HG03196 (cell line): ENCODE measurements at regions not wholly inside any gene's neighbourhood (a gene's known extent, or its start where the extent isn't known, plus 50 kb on each side); places are given as distances from the start of the nearest gene placed in this dataset.
A peak's percentile ranks its signal among the peaks of the same experiment; 100 is the strongest.

Experiments
- ATAC-seq: cut with Tn5 transposase; IDR thresholded peaks from one replicate; pipeline ENCODE4 v1.9.1; 2021; ENCODE audit not compliant: unreplicated experiment

DNA sequence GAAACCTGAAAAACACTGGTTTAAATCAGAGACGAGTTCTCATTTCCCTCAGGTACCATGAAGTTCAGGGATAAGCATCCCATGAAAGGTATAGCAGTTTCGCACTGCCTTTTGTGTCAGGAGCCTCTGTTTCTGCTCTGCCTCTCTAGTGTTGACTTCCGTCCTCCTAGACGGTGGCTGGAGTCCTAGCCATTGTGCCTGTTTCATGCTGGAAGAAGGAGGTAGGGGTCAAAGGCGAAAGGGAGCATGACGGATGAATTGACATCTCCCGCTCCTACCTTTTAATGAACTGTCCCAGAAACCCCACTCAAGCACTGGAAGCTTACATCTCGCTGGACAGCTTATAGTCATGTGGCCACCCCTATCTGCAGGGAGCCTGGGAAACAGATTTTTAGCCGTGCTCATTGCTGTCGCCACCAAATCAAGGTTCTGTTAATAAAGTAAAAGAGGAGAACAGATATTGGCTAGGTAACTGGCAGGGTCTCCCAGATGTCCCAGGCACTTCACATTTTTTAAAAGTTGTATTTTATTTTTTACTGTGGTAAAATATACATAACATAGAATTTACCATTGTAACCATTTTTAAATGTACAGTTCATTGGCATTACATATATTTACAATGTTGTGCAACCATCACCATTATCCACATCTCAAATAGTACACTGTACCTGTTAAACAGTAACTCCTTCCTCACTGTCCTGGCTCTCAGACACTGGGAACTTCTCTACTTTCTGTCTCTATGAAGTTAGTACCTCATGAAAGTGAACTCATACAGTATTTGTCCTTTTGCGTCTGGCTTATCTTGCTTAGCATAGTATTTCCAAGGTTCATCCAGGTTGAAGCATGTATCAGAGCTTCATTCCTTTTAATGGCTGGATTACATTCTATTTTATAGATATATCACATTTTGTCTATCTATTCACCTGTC lies 55.0 kb upstream of the CTLA4 start:
- no peak for ATAC-seq

DNA sequence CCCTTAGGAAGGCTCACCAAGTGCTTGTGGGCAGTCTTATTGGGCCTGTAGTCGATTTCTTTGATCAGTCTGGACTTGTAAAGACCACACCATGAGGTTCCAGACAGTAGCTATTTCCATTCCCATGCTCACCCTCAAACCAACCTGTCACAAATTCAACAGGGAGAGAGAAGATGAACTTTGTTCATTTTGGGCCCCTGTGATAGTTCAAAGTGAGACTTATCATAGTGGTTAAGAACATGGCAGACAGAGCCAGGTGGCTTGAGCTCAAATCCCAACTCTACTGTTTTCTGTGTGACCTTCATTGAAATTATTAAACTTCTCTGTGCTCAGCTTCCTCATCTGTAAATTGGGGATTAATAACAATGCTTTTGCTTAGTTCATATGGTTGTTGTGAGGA lies 53.9 kb upstream of the CTLA4 start:
- ATAC-seq = no peak

DNA sequence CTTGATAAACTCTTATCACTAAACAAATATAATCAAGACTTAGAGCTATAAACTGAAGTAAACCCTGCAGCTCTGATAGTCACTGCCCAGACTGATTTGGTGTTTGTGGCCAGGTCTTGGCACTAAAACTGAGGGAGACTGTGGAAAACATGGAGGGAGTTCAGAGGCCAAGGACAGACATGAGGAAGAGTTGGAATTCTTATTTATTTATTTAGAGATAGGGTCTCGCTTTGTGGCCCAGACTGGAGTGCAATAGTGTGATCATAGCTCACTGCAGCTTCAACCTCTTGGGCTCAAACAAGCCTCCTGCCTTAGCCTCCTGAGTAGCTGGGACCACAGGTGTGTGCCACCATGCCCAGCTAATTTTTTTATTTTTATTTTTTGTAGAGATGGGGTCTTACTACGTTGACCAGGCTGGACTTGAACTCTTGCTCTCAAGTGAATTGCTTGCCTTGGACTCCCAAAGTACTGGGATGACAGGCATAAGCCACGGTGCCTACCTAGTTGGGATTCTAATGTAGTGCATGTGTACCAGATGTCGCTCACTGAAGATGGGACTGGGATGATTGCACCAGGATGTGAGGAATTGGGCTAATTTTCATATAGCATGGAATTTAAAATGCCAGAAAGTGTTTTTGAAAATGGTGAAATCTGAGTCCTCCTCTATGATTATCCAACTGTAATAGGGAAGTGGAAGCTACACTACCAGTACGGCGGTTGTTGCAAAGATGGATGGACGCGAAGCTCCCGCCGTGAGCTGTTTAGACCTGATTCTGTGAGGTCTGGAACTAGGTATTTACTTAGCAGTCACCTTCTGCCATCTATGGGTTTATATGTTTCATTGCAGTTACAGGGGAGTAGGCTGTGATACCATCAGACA lies 52.7 kb upstream of the CTLA4 start:
- ATAC-seq = peak; percentile 61

DNA sequence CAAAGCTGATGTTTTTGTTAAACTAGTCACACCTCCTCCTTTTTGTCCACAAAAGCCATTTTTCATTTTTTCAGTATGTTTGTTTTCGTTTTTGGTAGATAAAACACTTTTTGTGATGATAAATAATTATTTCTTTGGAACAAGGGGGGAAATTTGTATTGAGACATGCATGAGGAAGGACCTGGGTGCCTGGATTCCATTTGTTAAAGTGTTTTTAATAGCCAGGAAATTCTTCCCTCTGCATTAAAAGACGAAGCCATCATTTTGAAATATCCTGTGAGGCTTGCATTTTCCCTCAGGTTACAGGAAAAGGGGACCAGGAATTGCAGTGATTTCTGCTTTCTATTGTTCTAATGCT lies 52.1 kb upstream of the CTLA4 start:
- no peak for ATAC-seq

DNA sequence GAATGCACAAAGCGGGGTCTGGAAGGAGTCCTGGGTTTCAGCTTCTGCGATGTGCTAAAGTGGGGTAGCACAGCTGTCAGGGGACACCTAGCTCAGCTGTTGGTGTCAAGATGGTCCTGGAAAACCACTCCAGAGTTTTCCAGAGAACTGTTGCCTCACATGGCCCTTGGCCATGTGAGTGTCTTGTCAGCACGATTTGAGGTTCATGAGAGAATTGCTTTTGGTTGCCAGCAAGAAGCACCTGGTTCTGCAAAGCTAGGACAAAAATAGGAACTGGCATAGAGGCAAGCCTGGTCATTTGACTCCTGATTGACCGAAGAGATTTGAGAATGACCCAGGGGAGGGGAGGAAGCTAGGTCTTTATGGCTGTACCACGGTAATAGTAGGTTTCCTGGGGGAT lies 50.4 kb upstream of the CTLA4 start:
- no peak for ATAC-seq
